MCF 10A (cell line): ENCODE measurements at regions not wholly inside any gene's neighbourhood (a gene's known extent, or its start where the extent isn't known, plus 50 kb on each side); places are given as distances from the start of the nearest gene placed in this dataset.
A peak's percentile ranks its signal among the peaks of the same experiment; 100 is the strongest.

Source experiments
- BruUV-seq: library from RNA; stranded (reverse); fragments of 400-500 nt; replicated peaks from 2 replicates; lab custom pipeline; 2021; lab: Mats Ljungman, UMichigan
- CTCF ChIA-PET: fragments of 300-600 bp; sonication (Branson Sonifier 250); formaldehyde crosslinking; extraction: SDS; loops from one replicate; lab custom pipeline; 2021; ENCODE audit warnings: antibody characterized with exemption, inconsistent platforms; lab: Yijun Ruan, JAX
- POLR2A ChIA-PET: fragments of 300-600, 350-650 bp; sonication (Branson Sonifier 250); formaldehyde crosslinking; extraction: SDS; loops from one replicate; lab custom pipeline; 2020; ENCODE audit warnings: antibody characterized with exemption, inconsistent platforms; lab: Yijun Ruan, JAX
- DNase-seq: peaks from one replicate; pipeline ENCODE4 v3.0.0-alpha.2; 2018; ENCODE audit not compliant: unreplicated experiment
- H3K27ac Mint-ChIP-seq: one replicate; pipeline ENCODE4 v1.8.0; 2022; ENCODE audit warnings: mild to moderate bottlenecking, low read depth, mixed read lengths; ENCODE audit not compliant: unreplicated experiment
- H3K27me3 Mint-ChIP-seq: one replicate; pipeline ENCODE4 v1.8.0; 2022; ENCODE audit warnings: mixed read lengths; ENCODE audit not compliant: insufficient read depth, unreplicated experiment
- H3K36me3 Mint-ChIP-seq: one replicate; pipeline ENCODE4 v1.8.0; 2022; ENCODE audit warnings: mild to moderate bottlenecking, moderate library complexity, mixed read lengths; ENCODE audit not compliant: insufficient read depth, unreplicated experiment
- H3K4me1 Mint-ChIP-seq: one replicate; pipeline ENCODE4 v1.8.0; 2022; ENCODE audit warnings: mixed read lengths; ENCODE audit not compliant: insufficient read depth, unreplicated experiment
- H3K4me3 Mint-ChIP-seq: one replicate; pipeline ENCODE4 v1.8.0; 2022; ENCODE audit warnings: mild to moderate bottlenecking, moderate library complexity, mixed read lengths; ENCODE audit not compliant: unreplicated experiment
- H3K9me3 Mint-ChIP-seq: one replicate; pipeline ENCODE4 v1.8.0; 2022; ENCODE audit warnings: mixed read lengths; ENCODE audit not compliant: unreplicated experiment
- CTCF ChIP-seq: fragments of 200-600 bp; IDR thresholded peaks from one replicate; pipeline ENCODE4 v1.8.0; 2022; ENCODE audit warnings: antibody characterized with exemption, mild to moderate bottlenecking; ENCODE audit not compliant: unreplicated experiment
- intact Hi-C: fragments of 100-400 bp; cut with micrococcal nuclease; formaldehyde crosslinking; loops from 2 replicates; pipeline ENCODE4 v1.14.1; 2022

- ChIA-PET POLR2A (no interaction called here), CTCF (interaction anchor here (0.6 to 0.7 kb wide), 2 partner anchors 19 to 24 kb away, joined by 3 to 7 read pairs; no protein-coding TSS in a partner anchor)
- DNase-seq: peak; percentile 13
- BruUV-seq: no TSS peak
- TF ChIP-seq CTCF: no peak
- Mint-ChIP-seq H3K27ac (no peak overlapping the region), H3K4me3 (no peak overlapping the region), H3K4me1 (no peaks in the 10 kb centered on the region), H3K36me3 (no peaks in the 10 kb centered on the region), H3K27me3 (no peaks in the 10 kb centered on the region), H3K9me3 (no peaks in the 10 kb centered on the region)
- intact Hi-C loops: no loop called here
Observed at GRCh38 chr10:36640626-36641025, 484.8 kb upstream of the ANKRD30A start.

GRCh38 chr10:36638462-36639155 is 486.8 kb upstream of the ANKRD30A start:
- BruUV-seq: no TSS peak
- Mint-ChIP-seq H3K27me3 (no peaks in the 10 kb centered on the region), H3K36me3 (no peaks in the 10 kb centered on the region), H3K4me3 (no peak overlapping the region), H3K9me3 (no peaks in the 10 kb centered on the region), H3K4me1 (no peaks in the 10 kb centered on the region), H3K27ac (no peak overlapping the region)
- no peak for TF ChIP-seq CTCF
- ChIA-PET POLR2A (no interaction called here), CTCF (interaction anchor here (1.5 kb wide), 1 partner anchor 10 kb away, joined by 3 read pairs; no protein-coding TSS in a partner anchor)
- intact Hi-C loops: no loop called here
- DNase-seq: no peak

GRCh38 chr10:36636879-36637278 is 488.5 kb upstream of the ANKRD30A start:
- no peak overlapping the region for H3K4me3 Mint-ChIP-seq

More at GRCh38 chr10:36636879-36637278, 488.5 kb upstream of the ANKRD30A start:
- no peaks in the 10 kb centered on the region for H3K36me3 Mint-ChIP-seq
- no peak overlapping the region for H3K27ac Mint-ChIP-seq
- H3K4me1 Mint-ChIP-seq: no peaks in the 10 kb centered on the region
- H3K9me3 Mint-ChIP-seq: no peaks in the 10 kb centered on the region
- H3K27me3 Mint-ChIP-seq: no peaks in the 10 kb centered on the region
- intact Hi-C loops: no loop called here
- CTCF ChIA-PET: no interaction called here
- no peak for TF ChIP-seq CTCF
- DNase-seq: no peak
- POLR2A ChIA-PET: no interaction called here
- no TSS peak for BruUV-seq
